H9 (cell line): ENCODE measurements at regions not wholly inside any gene's neighbourhood (a gene's known extent, or its start where the extent isn't known, plus 50 kb on each side); places are given as distances from the start of the nearest gene placed in this dataset.

Experiments
- DNase-seq: peaks from one replicate; pipeline ENCODE4 v3.0.0-alpha.2; 2017
- H2AFZ ChIP-seq: one replicate; pipeline ENCODE4 v1.6.1; 2013; ENCODE audit warnings: mild to moderate bottlenecking, low read length, control low read depth, moderate library complexity
- H2AK5ac ChIP-seq: 2 replicates; pipeline ENCODE4 v1.6.1; 2013; ENCODE audit warnings: low read length, control low read depth, mixed read lengths; ENCODE audit not compliant: insufficient read length
- H2BK120ac ChIP-seq: one replicate; pipeline ENCODE4 v1.6.1; 2013; ENCODE audit warnings: low read depth, mild to moderate bottlenecking, low read length, control low read depth, inconsistent platforms; ENCODE audit not compliant: poor library complexity, severe bottlenecking
- H2BK12ac ChIP-seq: 2 replicates; pipeline ENCODE4 v1.6.1; 2013; ENCODE audit warnings: low read length, control low read depth, mixed read lengths, low read depth; ENCODE audit not compliant: insufficient read length
- H2BK15ac ChIP-seq: 2 replicates; pipeline ENCODE4 v1.6.1; 2013; ENCODE audit warnings: low read depth, low read length, control low read depth
- H2BK20ac ChIP-seq: one replicate; pipeline ENCODE4 v1.6.1; 2013; ENCODE audit warnings: low read depth, mild to moderate bottlenecking, low read length, control low read depth, inconsistent platforms; ENCODE audit not compliant: poor library complexity, severe bottlenecking
- H2BK5ac ChIP-seq: 2 replicates; pipeline ENCODE4 v1.6.1; 2013; ENCODE audit warnings: low read length, control low read depth, mixed read lengths; ENCODE audit not compliant: insufficient read length
- H3K14ac ChIP-seq: 2 replicates; pipeline ENCODE4 v1.6.1; 2013; ENCODE audit warnings: low read length, control low read depth; ENCODE audit not compliant: insufficient read depth
- H3K18ac ChIP-seq: 2 replicates; pipeline ENCODE4 v1.6.1; 2013; ENCODE audit warnings: low read depth, mild to moderate bottlenecking, mixed read lengths, low read length, control low read depth; ENCODE audit not compliant: insufficient read length
- H3K23ac ChIP-seq: 2 replicates; pipeline ENCODE4 v1.6.1; 2013; ENCODE audit warnings: low read length, control low read depth, mixed read lengths, low read depth; ENCODE audit not compliant: insufficient read length
- H3K23me2 ChIP-seq: 2 replicates; pipeline ENCODE4 v1.6.1; 2013; ENCODE audit warnings: low read depth, mild to moderate bottlenecking, mixed read lengths, low read length, control low read depth; ENCODE audit not compliant: insufficient read length, poor library complexity, severe bottlenecking
- H3K27ac ChIP-seq: 2 replicates; pipeline ENCODE4 v1.5.1; 2013; ENCODE audit warnings: low read length, control low read depth, mixed read lengths, low read depth; ENCODE audit not compliant: insufficient read length
- H3K27me3 ChIP-seq: 2 replicates; pipeline ENCODE4 v1.6.1; 2013; ENCODE audit warnings: low read length, control low read depth, inconsistent platforms; ENCODE audit not compliant: insufficient read depth
- H3K4ac ChIP-seq: 2 replicates; pipeline ENCODE4 v1.6.1; 2013; ENCODE audit warnings: low read depth, mild to moderate bottlenecking, control low read depth, inconsistent platforms, low read length, moderate library complexity
- H3K4me1 ChIP-seq: 2 replicates; pipeline ENCODE4 v1.6.1; 2013; ENCODE audit warnings: low read length, control low read depth, inconsistent platforms; ENCODE audit not compliant: insufficient read depth
- H3K4me2 ChIP-seq: 2 replicates; pipeline ENCODE4 v1.6.1; 2013; ENCODE audit warnings: low read length, control low read depth, mixed read lengths; ENCODE audit not compliant: insufficient read length, insufficient read depth
- H3K56ac ChIP-seq: 2 replicates; pipeline ENCODE4 v1.6.1; 2013; ENCODE audit warnings: low read depth, mild to moderate bottlenecking, mixed read lengths, low read length, control low read depth; ENCODE audit not compliant: insufficient read length
- H3K79me1 ChIP-seq: 2 replicates; pipeline ENCODE4 v1.6.1; 2013; ENCODE audit warnings: low read depth, mild to moderate bottlenecking, moderate library complexity, low read length, control low read depth, inconsistent platforms; ENCODE audit not compliant: insufficient read depth, poor library complexity, severe bottlenecking
- H3K79me2 ChIP-seq: 2 replicates; pipeline ENCODE4 v1.6.1; 2013; ENCODE audit warnings: low read length, control low read depth, inconsistent platforms; ENCODE audit not compliant: insufficient read depth
- H3K9ac ChIP-seq: 2 replicates; pipeline ENCODE4 v1.6.1; 2013; ENCODE audit warnings: low read length, control low read depth, mixed read lengths; ENCODE audit not compliant: insufficient read length; ENCODE audit errors: extremely low read depth
- H3K9me3 ChIP-seq: one replicate; pipeline ENCODE4 v1.6.1; 2013; ENCODE audit warnings: low read depth, low read length, inconsistent platforms; ENCODE audit not compliant: control insufficient read depth
- H3T11ph ChIP-seq: one replicate; pipeline ENCODE4 v1.6.1; 2013; ENCODE audit warnings: mild to moderate bottlenecking, low read length, control low read depth, inconsistent platforms
- H4K20me1 ChIP-seq: one replicate; pipeline ENCODE4 v1.6.1; 2013; ENCODE audit not compliant: control insufficient read depth, insufficient read length, insufficient read depth
- H4K5ac ChIP-seq: 2 replicates; pipeline ENCODE4 v1.6.1; 2013; ENCODE audit warnings: low read depth, mild to moderate bottlenecking, mixed read lengths, low read length, control low read depth; ENCODE audit not compliant: insufficient read length
- H4K8ac ChIP-seq: replicated peaks from 2 replicates; pipeline ENCODE4 v1.6.1; 2013; ENCODE audit warnings: low read length, control low read depth, mixed read lengths, low read depth; ENCODE audit not compliant: insufficient read length
- H4K91ac ChIP-seq: 2 replicates; pipeline ENCODE4 v1.6.1; 2013; ENCODE audit warnings: low read depth, mild to moderate bottlenecking, moderate library complexity, mixed read lengths, low read length, control low read depth; ENCODE audit not compliant: insufficient read length
- H3K27ac Mint-ChIP-seq, 3 experiments: 2 replicates in 2 of 3; 3 replicates in 1 of 3; pipeline ENCODE4 v1.8.0; 2020 to 2021; ENCODE audit warnings: mixed read lengths in 3 of 3, mild to moderate bottlenecking in 1 of 3, moderate library complexity in 1 of 3
- H3K27me3 Mint-ChIP-seq: 2 replicates; pipeline ENCODE4 v1.8.0; 2021; ENCODE audit warnings: low read depth, mild to moderate bottlenecking, moderate library complexity, mixed read lengths
- H3K36me3 Mint-ChIP-seq, 3 experiments: 2 replicates in 2 of 3; 3 replicates in 1 of 3; pipeline ENCODE4 v1.8.0; 2020 to 2021; ENCODE audit warnings: low read depth in 3 of 3, mixed read lengths in 3 of 3; ENCODE audit not compliant: insufficient read depth in 1 of 3
- H3K4me1 Mint-ChIP-seq, 2 experiments: 2 replicates each; pipeline ENCODE4 v1.8.0; 2020; ENCODE audit warnings: mixed read lengths in 2 of 2
- H3K4me3 Mint-ChIP-seq, 2 experiments: 2 replicates in 1 of 2; 3 replicates in 1 of 2; pipeline ENCODE4 v1.8.0; 2020 to 2021; ENCODE audit warnings: mild to moderate bottlenecking in 2 of 2, mixed read lengths in 2 of 2, moderate library complexity in 1 of 2
- H3K9me3 Mint-ChIP-seq, 2 experiments: 2 replicates in 1 of 2; 3 replicates in 1 of 2; pipeline ENCODE4 v1.8.0; 2020; ENCODE audit warnings: mild to moderate bottlenecking in 2 of 2, mixed read lengths in 2 of 2, moderate library complexity in 1 of 2
- CTCF ChIP-seq: fragments of 200-600 bp; sonication (generic); conservative IDR thresholded peaks from 3 replicates; pipeline ENCODE4 v1.8.0; 2021; ENCODE audit warnings: antibody characterized with exemption, mild to moderate bottlenecking
- WGBS: extraction: QIAGEN DNeasy Blood & Tissue Kit; methylation state at CpG from one replicate; pipeline ENCODE4 v1.1.7; 2013; ENCODE audit warnings: missing lambda C conversion rate, low lambda C conversion rate, mixed read lengths; ENCODE audit not compliant: insufficient read length; ENCODE audit errors: extremely low coverage; 5-methylcytosine and 5-hydroxymethylcytosine counted together

GRCh38 chr21:16522548-16522947 lies 792.8 kb downstream of the USP25 start:
- Histone ChIP-seq H3K4me2 (no peak overlapping the region), H3K9me3 (no peaks in the 10 kb centered on the region), H3K56ac (no peak overlapping the region), H2BK15ac (no peak overlapping the region), H2BK20ac (no peak overlapping the region), H3K9ac (no peak overlapping the region), H3K23ac (no peak overlapping the region), H3K23me2 (no peaks in the 10 kb centered on the region), H4K5ac (no peak overlapping the region), H2AK5ac (no peak overlapping the region), H3K4ac (no peak overlapping the region), H3K18ac (no peak overlapping the region), H2BK12ac (no peak overlapping the region), H2BK5ac (no peak overlapping the region), H4K8ac (no peak overlapping the region), H3K79me2 (no peaks in the 10 kb centered on the region), H3K79me1 (no peaks in the 10 kb centered on the region), H3T11ph (no peak overlapping the region), H3K27me3 (no peaks in the 10 kb centered on the region), H4K20me1 (no peaks in the 10 kb centered on the region), H2BK120ac (no peak overlapping the region), H4K91ac (no peak overlapping the region), H3K27ac (no peak overlapping the region), H2AFZ (no peak overlapping the region), H3K14ac (no peak overlapping the region), H3K4me1 (no peaks in the 10 kb centered on the region)
- TF ChIP-seq CTCF, result no peak
- no peak for DNase-seq
- H3K4me3 Mint-ChIP-seq, result no peak overlapping the region
- H3K27me3 Mint-ChIP-seq, result no peaks in the 10 kb centered on the region
- H3K36me3 Mint-ChIP-seq, result no peaks in the 10 kb centered on the region
- H3K27ac Mint-ChIP-seq, result no peak overlapping the region
- no peaks in the 10 kb centered on the region for H3K4me1 Mint-ChIP-seq
- WGBS, result no CpG with 5 or more reads among the region's 2 CpGs
- H3K9me3 Mint-ChIP-seq, result peaks cover under 1% of the 10 kb centered on the region in 2 experiments; a peak in 3 of 5 replicates
